Thyroid gland (tissue), 4 donors: ENCODE measurements at regions not wholly inside any gene's neighbourhood (a gene's known extent, or its start where the extent isn't known, plus 50 kb on each side); places are given as distances from the start of the nearest gene placed in this dataset.

Source experiments
- CTCF ChIP-seq, 6 experiments: fragments of 200-600 bp in 3 of 6; fragments of 450-650 bp in 3 of 6; sonication (generic) in 3 of 6; IDR thresholded peaks; one replicate each; pipeline ENCODE4 v1.5.1; 2016 to 2019; ENCODE audit warnings: antibody characterized with exemption in 6 of 6, mild to moderate bottlenecking in 2 of 6, inconsistent platforms in 1 of 6, moderate library complexity in 1 of 6
- POLR2A ChIP-seq, 2 donors: fragments of 450-650 bp; IDR thresholded peaks; one replicate each; pipeline ENCODE4 v1.6.1; 2017; ENCODE audit warnings: antibody characterized with exemption in 2 of 2, mild to moderate bottlenecking in 2 of 2, moderate library complexity in 1 of 2

GRCh38 chr1:13992489-13993285 lies 292.7 kb downstream of the PRDM2 start:
- TF ChIP-seq CTCF (IDR thresholded peaks at IDR 0.05) = no peak
- TF ChIP-seq POLR2A (IDR thresholded peaks at IDR 0.05) = no peak
